ENCODE measurements at regions not wholly inside any gene's neighbourhood (a gene's known extent, or its start where the extent isn't known, plus 50 kb on each side); places are given as distances from the start of the nearest gene placed in this dataset.

- TF ChIP-seq, protein P1, sequence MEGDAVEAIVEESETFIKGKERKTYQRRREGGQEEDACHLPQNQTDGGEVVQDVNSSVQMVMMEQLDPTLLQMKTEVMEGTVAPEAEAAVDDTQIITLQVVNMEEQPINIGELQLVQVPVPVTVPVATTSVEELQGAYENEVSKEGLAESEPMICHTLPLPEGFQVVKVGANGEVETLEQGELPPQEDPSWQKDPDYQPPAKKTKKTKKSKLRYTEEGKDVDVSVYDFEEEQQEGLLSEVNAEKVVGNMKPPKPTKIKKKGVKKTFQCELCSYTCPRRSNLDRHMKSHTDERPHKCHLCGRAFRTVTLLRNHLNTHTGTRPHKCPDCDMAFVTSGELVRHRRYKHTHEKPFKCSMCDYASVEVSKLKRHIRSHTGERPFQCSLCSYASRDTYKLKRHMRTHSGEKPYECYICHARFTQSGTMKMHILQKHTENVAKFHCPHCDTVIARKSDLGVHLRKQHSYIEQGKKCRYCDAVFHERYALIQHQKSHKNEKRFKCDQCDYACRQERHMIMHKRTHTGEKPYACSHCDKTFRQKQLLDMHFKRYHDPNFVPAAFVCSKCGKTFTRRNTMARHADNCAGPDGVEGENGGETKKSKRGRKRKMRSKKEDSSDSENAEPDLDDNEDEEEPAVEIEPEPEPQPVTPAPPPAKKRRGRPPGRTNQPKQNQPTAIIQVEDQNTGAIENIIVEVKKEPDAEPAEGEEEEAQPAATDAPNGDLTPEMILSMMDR (IDR thresholded peaks at IDR 0.05), result no peak
- no peak for TF ChIP-seq POLR2AphosphoS5 (IDR thresholded peaks at IDR 0.05)
These were observed 66.4 kb upstream of the SHH start for GRCh38 chr7:155878674-155879073.

All from upper lobe of left lung (tissue), 4 donors.